ENCODE measurements at regions not wholly inside any gene's neighbourhood (a gene's known extent, or its start where the extent isn't known, plus 50 kb on each side); places are given as distances from the start of the nearest gene placed in this dataset.
A peak's percentile ranks its signal among the peaks of the same experiment; 100 is the strongest.

- no peak for DNase-seq
Observed at GRCh38 chr3:9301091-9301490, 51.6 kb upstream of the SRGAP3 start.

- no peak for DNase-seq
Observed at GRCh38 chr3:9301798-9302197, 52.4 kb upstream of the SRGAP3 start.

GRCh38 chr3:9302425-9303181, 53.2 kb upstream of the SRGAP3 start:
- DNase-seq, result peak; percentile 89

GRCh38 chr3:9308298-9308990, 54.4 kb upstream of the THUMPD3 start:
- no peak for DNase-seq

- no peak for DNase-seq
Observed at GRCh38 chr3:9310043-9310442, 52.8 kb upstream of the THUMPD3 start.

- DNase-seq, result no peak
Observed at GRCh38 chr3:9311228-9311627, 51.6 kb upstream of the THUMPD3 start.

Measured in midbrain (tissue), 1 donor.